IMR-90 (cell line): ENCODE measurements at regions not wholly inside any gene's neighbourhood (a gene's known extent, or its start where the extent isn't known, plus 50 kb on each side); places are given as distances from the start of the nearest gene placed in this dataset.

Source experiments
- ATAC-seq: fragments of 200-7000 bp; cut with Tn5 transposase; 2 replicates; pipeline ENCODE4 v1.9.1; 2020; ENCODE audit warnings: low read depth, mild to moderate bottlenecking, moderate library complexity
- BruUV-seq: library from RNA; stranded (reverse); fragments of 400-500 nt; replicated peaks from 2 replicates; lab custom pipeline; 2021; lab: Mats Ljungman, UMichigan
- CTCF ChIA-PET: fragments of 300-600 bp; formaldehyde crosslinking; extraction: SDS; loops from one replicate; lab custom pipeline; 2021; ENCODE audit warnings: antibody characterized with exemption; lab: Yijun Ruan, JAX
- POLR2A ChIA-PET: fragments of 300-600 bp; sonication (Branson Sonifier 250); formaldehyde crosslinking; loops from one replicate; lab custom pipeline; 2022; ENCODE audit warnings: antibody characterized with exemption; ENCODE audit not compliant: unreplicated experiment; lab: Charles Lee
- DNase-seq: peaks from one replicate; pipeline ENCODE4 v3.0.0; 2013
- H2AFZ ChIP-seq: replicated peaks from 2 replicates; pipeline ENCODE3; 2013; ENCODE audit warnings: low read length, mild to moderate bottlenecking; ENCODE audit not compliant: poor library complexity
- H2AK5ac ChIP-seq: 2 replicates; pipeline ENCODE4 v1.6.1; 2013; ENCODE audit warnings: low read depth, low read length, inconsistent platforms
- H2AK9ac ChIP-seq: replicated peaks from 2 replicates; pipeline ENCODE3; 2013; ENCODE audit warnings: mild to moderate bottlenecking, low read depth, low read length, moderate library complexity; ENCODE audit not compliant: poor library complexity
- H2BK120ac ChIP-seq: 2 replicates; pipeline ENCODE4 v1.6.1; 2013; ENCODE audit warnings: low read depth, low read length, inconsistent platforms
- H2BK15ac ChIP-seq: 3 replicates; pipeline ENCODE4 v1.6.1; 2013; ENCODE audit warnings: low read depth, low read length, inconsistent platforms
- H2BK20ac ChIP-seq: 2 replicates; pipeline ENCODE4 v1.6.1; 2013; ENCODE audit warnings: low read depth, mild to moderate bottlenecking, inconsistent platforms, low read length, moderate library complexity
- H2BK5ac ChIP-seq: 2 replicates; pipeline ENCODE4 v1.6.1; 2013; ENCODE audit warnings: mild to moderate bottlenecking, low read depth, low read length, inconsistent platforms; ENCODE audit not compliant: poor library complexity, severe bottlenecking
- H3K14ac ChIP-seq: replicated peaks from 2 replicates; pipeline ENCODE4 v1.6.1; 2013; ENCODE audit warnings: low read depth, low read length, inconsistent platforms
- H3K18ac ChIP-seq: 2 replicates; pipeline ENCODE4 v1.6.1; 2013; ENCODE audit warnings: low read depth, low read length, control low read depth
- H3K23ac ChIP-seq: 2 replicates; pipeline ENCODE4 v1.6.1; 2013; ENCODE audit warnings: low read depth, low read length, inconsistent platforms
- H3K27ac ChIP-seq: 2 replicates; pipeline ENCODE4 v1.5.1; 2013; ENCODE audit warnings: mild to moderate bottlenecking, control low read depth, low read length; ENCODE audit not compliant: insufficient read depth
- H3K27me3 ChIP-seq: 2 replicates; pipeline ENCODE4 v1.6.1; 2013; ENCODE audit warnings: low read length; ENCODE audit not compliant: control insufficient read depth, insufficient read depth
- H3K36me3 ChIP-seq: 2 replicates; pipeline ENCODE4 v1.6.1; 2013; ENCODE audit warnings: low read length, mixed read lengths; ENCODE audit not compliant: control insufficient read depth, insufficient read depth
- H3K4ac ChIP-seq: 2 replicates; pipeline ENCODE4 v1.6.1; 2013; ENCODE audit warnings: low read depth, low read length, inconsistent platforms
- H3K4me1 ChIP-seq: 2 replicates; pipeline ENCODE4 v1.6.1; 2013; ENCODE audit warnings: low read length, mixed read lengths; ENCODE audit not compliant: control insufficient read depth, insufficient read depth
- H3K4me2 ChIP-seq: 2 replicates; pipeline ENCODE4 v1.6.1; 2013; ENCODE audit warnings: low read depth, mild to moderate bottlenecking, control low read depth, low read length, moderate library complexity
- H3K4me3 ChIP-seq: 2 replicates; pipeline ENCODE4 v1.5.1; 2013; ENCODE audit warnings: low read depth, mild to moderate bottlenecking, control low read depth, low read length, moderate library complexity; ENCODE audit not compliant: insufficient read depth
- H3K56ac ChIP-seq: 2 replicates; pipeline ENCODE4 v1.6.1; 2013; ENCODE audit warnings: low read length, inconsistent platforms; ENCODE audit not compliant: insufficient read depth; ENCODE audit errors: extremely low read depth
- H3K79me1 ChIP-seq, 2 experiments: 2 replicates each; pipeline ENCODE4 v1.6.1; 2013; ENCODE audit warnings: low read length in 2 of 2, inconsistent platforms in 1 of 2, low read depth in 1 of 2
- H3K9ac ChIP-seq: 2 replicates; pipeline ENCODE4 v1.6.1; 2013; ENCODE audit warnings: low read depth, low read length, control low read depth
- H3K9me1 ChIP-seq: 2 replicates; pipeline ENCODE4 v1.6.1; 2013; ENCODE audit warnings: low read length, inconsistent platforms; ENCODE audit not compliant: insufficient read depth
- H3K9me3 ChIP-seq: 2 replicates; pipeline ENCODE4 v1.6.1; 2013; ENCODE audit warnings: low read length; ENCODE audit not compliant: control insufficient read depth, insufficient read depth
- H4K20me1 ChIP-seq: 2 replicates; pipeline ENCODE4 v1.6.1; 2013; ENCODE audit warnings: low read length, inconsistent platforms; ENCODE audit not compliant: insufficient read depth
- H4K5ac ChIP-seq: 2 replicates; pipeline ENCODE4 v1.6.1; 2013; ENCODE audit warnings: mild to moderate bottlenecking, low read depth, low read length, control low read depth
- H4K8ac ChIP-seq, 2 experiments: 2 replicates each; pipeline ENCODE4 v1.6.1; 2013; ENCODE audit warnings: low read depth in 2 of 2, low read length in 2 of 2, control low read depth in 1 of 2, inconsistent platforms in 1 of 2
- H4K91ac ChIP-seq: 2 replicates; pipeline ENCODE4 v1.6.1; 2013; ENCODE audit warnings: low read depth, low read length, inconsistent platforms; ENCODE audit not compliant: insufficient read depth
- BHLHE40 ChIP-seq: fragments of 150-350 bp; IDR thresholded peaks from 2 replicates; pipeline ENCODE4 v1.6.1; 2016; ENCODE audit warnings: mild to moderate bottlenecking, low read depth, low read length
- CEBPB ChIP-seq: IDR thresholded peaks from 2 replicates; pipeline ENCODE4 v1.6.1; 2012; ENCODE audit warnings: low read depth, low read length, improper control_type of control experiment
- CTCF ChIP-seq: conservative IDR thresholded peaks from 2 replicates; pipeline ENCODE4 v1.5.1; 2012; ENCODE audit warnings: mild to moderate bottlenecking, low read depth, low read length, improper control_type of control experiment
- FOS ChIP-seq: fragments of 150-350 bp; IDR thresholded peaks from 2 replicates; pipeline ENCODE4 v1.6.1; 2016; ENCODE audit warnings: low read depth, low read length
- MAFK ChIP-seq: IDR thresholded peaks from 2 replicates; pipeline ENCODE4 v1.6.1; 2012; ENCODE audit warnings: low read depth, low read length, improper control_type of control experiment
- MAZ ChIP-seq: IDR thresholded peaks from 2 replicates; pipeline ENCODE4 v1.6.1; 2012; ENCODE audit warnings: low read depth, mild to moderate bottlenecking, low read length, improper control_type of control experiment, moderate library complexity, borderline replicate concordance
- MXI1 ChIP-seq: IDR thresholded peaks from 2 replicates; pipeline ENCODE4 v1.6.1; 2012; ENCODE audit warnings: low read depth, mild to moderate bottlenecking, low read length, moderate library complexity, borderline replicate concordance
- NFE2L2 ChIP-seq: fragments of 150-350 bp; IDR thresholded peaks from 2 replicates; pipeline ENCODE4 v1.6.1; 2016; ENCODE audit warnings: low read depth, mild to moderate bottlenecking, low read length
- POLR2A ChIP-seq: IDR thresholded peaks from 2 replicates; pipeline ENCODE4 v1.6.1; 2012; ENCODE audit warnings: mild to moderate bottlenecking, low read depth, low read length
- RAD21 ChIP-seq: IDR thresholded peaks from 2 replicates; pipeline ENCODE4 v1.6.1; 2012; ENCODE audit warnings: low read length, improper control_type of control experiment
- RCOR1 ChIP-seq: IDR thresholded peaks from 2 replicates; pipeline ENCODE4 v1.6.1; 2012; ENCODE audit warnings: mild to moderate bottlenecking, low read length, improper control_type of control experiment; ENCODE audit not compliant: insufficient replicate concordance
- RFX5 ChIP-seq: IDR thresholded peaks from 2 replicates; pipeline ENCODE4 v1.8.0; 2012; ENCODE audit warnings: low read depth, mild to moderate bottlenecking, low read length, moderate library complexity
- SMC3 ChIP-seq: fragments of 150-350 bp; IDR thresholded peaks from 2 replicates; pipeline ENCODE4 v1.6.1; 2016; ENCODE audit warnings: low read depth, mild to moderate bottlenecking, antibody characterized with exemption, low read length, moderate library complexity
- USF2 ChIP-seq: fragments of 150-350 bp; IDR thresholded peaks from 2 replicates; pipeline ENCODE4 v1.6.1; 2017; ENCODE audit warnings: mild to moderate bottlenecking, antibody characterized with exemption, low read length, low read depth
- WGBS, 2 experiments: methylation state at CpG; one replicate each; pipeline versions ENCODE4 v1.1.5 to v1.1.7; 2013; ENCODE audit warnings: missing lambda C conversion rate in 2 of 2; ENCODE audit not compliant: insufficient read length in 1 of 2; ENCODE audit errors: extremely low coverage in 2 of 2; 5-methylcytosine and 5-hydroxymethylcytosine counted together
- dilution Hi-C: fragments of 300-500 bp; cut with HindIII; formaldehyde crosslinking; loops from one replicate; pipeline ENCODE4 v1.14.3; 2018; ENCODE audit warnings: low sequenced_read_pairs; ENCODE audit not compliant: unreplicated experiment
- in situ Hi-C: fragments of 300-500 bp; cut with MboI; formaldehyde crosslinking; loops from 3 replicates; pipeline ENCODE4 v1.14.3; 2019; ENCODE audit warnings: low sequenced_read_pairs, inconsistent platforms, mixed read lengths
- intact Hi-C: fragments of 100-400 bp; cut with micrococcal nuclease; formaldehyde crosslinking; loops from 2 replicates; pipeline ENCODE4 v1.10.0; 2022
- TF ChIP-seq, protein P1 (sequence below): fragments of 150-350 bp; IDR thresholded peaks from 2 replicates; pipeline ENCODE4 v1.6.1; 2016; ENCODE audit warnings: low read depth, mild to moderate bottlenecking, low read length, moderate library complexity, borderline replicate concordance

DNA sequence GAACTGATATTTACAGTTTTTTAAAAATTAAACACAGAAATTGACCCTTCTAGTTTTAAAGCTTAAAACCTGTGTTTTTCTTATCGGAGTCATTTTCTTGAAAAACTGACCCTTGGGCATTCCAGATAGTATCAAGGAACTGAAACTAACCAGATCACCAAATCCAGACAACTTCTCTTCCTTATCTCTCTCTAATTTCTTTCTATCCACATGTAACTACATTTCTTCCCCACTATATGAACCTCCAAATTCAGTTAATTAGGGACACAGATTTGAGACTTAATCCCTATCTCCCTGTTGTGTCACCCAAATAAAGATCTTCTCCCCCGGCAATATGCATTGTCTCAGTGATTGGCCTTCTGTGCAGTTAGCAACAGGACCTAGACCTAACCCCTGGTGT lies 1643.0 kb upstream of the CDH6 start:
- Histone ChIP-seq H3K4me2 (no peak overlapping the region), H2AFZ (no peak overlapping the region), H3K27me3 (no peaks in the 10 kb centered on the region), H3K9me3 (peaks cover 5% of the 10 kb centered on the region; the same call in 1 of the 2 replicates), H3K27ac (no peak overlapping the region), H4K8ac (no peak overlapping the region), H4K5ac (no peak overlapping the region), H3K4ac (no peak overlapping the region), H3K9me1 (no peaks in the 10 kb centered on the region), H2BK15ac (no peak overlapping the region), H3K56ac (no peak overlapping the region), H3K14ac (no peak overlapping the region), H2AK9ac (no peak overlapping the region), H4K20me1 (no peaks in the 10 kb centered on the region), H3K4me3 (no peak overlapping the region), H2BK20ac (no peak overlapping the region), H3K4me1 (no peaks in the 10 kb centered on the region), H2BK5ac (no peak overlapping the region), H3K36me3 (no peaks in the 10 kb centered on the region), H2BK120ac (no peak overlapping the region), H4K91ac (no peak overlapping the region), H3K23ac (no peak overlapping the region), H3K18ac (no peak overlapping the region), H3K9ac (no peak overlapping the region), H2AK5ac (no peak overlapping the region), H3K79me1 (no peaks in the 10 kb centered on the region)
- ATAC-seq (no peak), DNase-seq (no peak)
- TF ChIP-seq NFE2L2 (no peak), MAZ (no peak), SMC3 (no peak), CTCF (no peak), BHLHE40 (no peak), USF2 (no peak), MXI1 (no peak), POLR2A (no peak), RCOR1 (no peak), FOS (no peak), MAFK (no peak), CEBPB (no peak), RFX5 (no peak), RAD21 (no peak)
- TF ChIP-seq, protein P1, sequence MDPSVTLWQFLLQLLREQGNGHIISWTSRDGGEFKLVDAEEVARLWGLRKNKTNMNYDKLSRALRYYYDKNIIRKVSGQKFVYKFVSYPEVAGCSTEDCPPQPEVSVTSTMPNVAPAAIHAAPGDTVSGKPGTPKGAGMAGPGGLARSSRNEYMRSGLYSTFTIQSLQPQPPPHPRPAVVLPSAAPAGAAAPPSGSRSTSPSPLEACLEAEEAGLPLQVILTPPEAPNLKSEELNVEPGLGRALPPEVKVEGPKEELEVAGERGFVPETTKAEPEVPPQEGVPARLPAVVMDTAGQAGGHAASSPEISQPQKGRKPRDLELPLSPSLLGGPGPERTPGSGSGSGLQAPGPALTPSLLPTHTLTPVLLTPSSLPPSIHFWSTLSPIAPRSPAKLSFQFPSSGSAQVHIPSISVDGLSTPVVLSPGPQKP = no peak
- POLR2A ChIA-PET = no interaction called here
- CTCF ChIA-PET = no interaction called here
- intact Hi-C loops (no loop called here), in situ Hi-C loops (no loop called here), dilution Hi-C loops (no loop called here)
- no TSS peak for BruUV-seq
- 83% methylated on average over 1 of the region's 2 CpGs; no CpG with 5 or more reads in 1 of the 2 experiments for WGBS, 2 experiments
